HG03460 (cell line): ENCODE measurements at regions not wholly inside any gene's neighbourhood (a gene's known extent, or its start where the extent isn't known, plus 50 kb on each side); places are given as distances from the start of the nearest gene placed in this dataset.

Experiments used
- ATAC-seq: cut with Tn5 transposase; IDR thresholded peaks from one replicate; pipeline ENCODE4 v1.9.1; 2021; ENCODE audit not compliant: unreplicated experiment

GRCh38 chr7:47639495-47640110, 57.7 kb upstream of the TNS3 start:
- ATAC-seq: no peak

GRCh38 chr7:47638679-47639315, 56.9 kb upstream of the TNS3 start:
- no peak for ATAC-seq

- ATAC-seq: no peak
These were observed 54.7 kb upstream of the TNS3 start for GRCh38 chr7:47636433-47637175.

DNA sequence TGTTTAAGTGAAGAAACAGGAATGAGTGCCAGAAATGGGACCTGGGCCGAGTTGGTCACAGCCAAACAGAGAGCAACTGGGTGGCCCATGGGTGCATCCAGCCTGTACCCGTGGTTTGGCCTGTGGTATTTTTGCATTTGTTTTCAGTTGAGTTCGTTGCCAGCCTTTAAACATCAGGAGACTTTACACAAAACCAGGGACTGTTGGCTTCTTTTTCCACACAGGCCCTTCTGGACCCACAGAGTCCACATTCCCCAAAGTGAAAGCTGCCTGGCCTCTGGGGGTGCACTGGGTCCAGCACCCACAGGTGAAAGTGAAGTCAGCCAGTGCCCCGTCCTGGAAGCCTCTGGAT, 54.1 kb upstream of the TNS3 start:
- no peak for ATAC-seq

- no peak for ATAC-seq
These were observed 53.5 kb upstream of the TNS3 start for GRCh38 chr7:47635091-47636080.

GRCh38 chr7:47634273-47634672, 52.4 kb upstream of the TNS3 start:
- ATAC-seq: no peak

DNA sequence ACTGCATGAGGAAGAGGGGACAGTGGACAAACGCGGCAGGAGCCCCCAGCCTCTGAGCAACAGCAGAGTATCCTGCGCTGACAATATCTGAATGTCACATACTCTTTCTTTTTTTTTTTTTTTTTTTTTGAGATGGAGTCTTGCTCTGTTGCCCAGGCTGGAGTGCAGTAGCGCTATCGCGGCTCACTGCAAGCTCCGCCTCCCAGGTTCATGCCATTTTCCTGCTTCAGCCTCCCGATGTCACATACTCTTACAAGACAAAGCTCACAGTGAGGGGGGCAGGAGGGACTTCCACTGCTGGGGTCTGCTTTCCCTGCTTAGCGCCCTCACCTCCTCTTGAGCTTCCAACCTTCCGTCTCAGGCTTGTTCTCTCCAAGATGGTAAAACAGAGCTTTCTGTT, 51.2 kb upstream of the TNS3 start:
- ATAC-seq: no peak
